ENCODE measurements at regions not wholly inside any gene's neighbourhood (a gene's known extent, or its start where the extent isn't known, plus 50 kb on each side); places are given as distances from the start of the nearest gene placed in this dataset.

GRCh38 chr2:189268763-189269162 lies 89.2 kb upstream of the COL5A2 start:
- no peak for DNase-seq

DNA sequence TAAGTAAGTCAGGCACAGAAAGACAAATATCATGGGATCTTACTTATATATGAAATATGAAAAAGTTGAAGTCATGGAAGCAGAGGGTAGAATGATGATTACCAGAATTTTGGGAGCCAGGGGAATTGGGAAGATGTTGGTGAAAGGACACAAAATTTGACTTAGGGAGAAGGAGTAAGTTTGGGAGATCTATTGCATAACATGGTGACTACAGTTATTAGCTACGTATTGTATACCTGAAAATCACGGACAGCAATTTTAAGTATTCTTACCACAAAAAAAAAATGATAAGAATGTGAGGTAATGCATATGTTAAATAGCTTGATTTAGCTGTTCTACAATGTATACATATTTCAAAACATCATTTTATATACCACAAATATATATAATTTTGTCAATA lies 94.2 kb upstream of the COL5A2 start:
- DNase-seq = no peak

DNA sequence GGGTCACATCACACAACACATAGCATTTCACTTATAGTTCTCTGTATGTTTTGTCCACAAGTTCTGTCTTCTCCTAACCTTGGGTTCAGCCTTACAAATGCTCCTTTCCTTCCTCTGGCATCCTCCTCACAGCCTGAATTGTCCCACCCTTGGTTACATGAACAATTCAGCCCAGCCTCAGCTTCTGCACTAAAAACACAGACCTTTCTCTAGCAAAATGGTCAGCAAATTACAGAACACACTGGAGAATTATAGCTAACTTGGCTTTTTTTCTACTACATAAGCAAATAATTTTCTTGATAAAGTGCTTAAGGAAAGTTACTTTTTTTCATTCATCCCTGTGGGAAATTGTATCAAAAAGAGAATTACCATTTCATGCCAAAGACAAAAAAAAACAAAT lies 94.8 kb upstream of the COL5A2 start:
- DNase-seq = no peak

GRCh38 chr2:189276277-189276676 lies 96.7 kb upstream of the COL5A2 start:
- DNase-seq = no peak

GRCh38 chr2:189281201-189281600 lies 101.6 kb upstream of the COL5A2 start:
- no peak for DNase-seq

GRCh38 chr2:189285349-189285748 lies 105.8 kb upstream of the COL5A2 start:
- DNase-seq = no peak

DNA sequence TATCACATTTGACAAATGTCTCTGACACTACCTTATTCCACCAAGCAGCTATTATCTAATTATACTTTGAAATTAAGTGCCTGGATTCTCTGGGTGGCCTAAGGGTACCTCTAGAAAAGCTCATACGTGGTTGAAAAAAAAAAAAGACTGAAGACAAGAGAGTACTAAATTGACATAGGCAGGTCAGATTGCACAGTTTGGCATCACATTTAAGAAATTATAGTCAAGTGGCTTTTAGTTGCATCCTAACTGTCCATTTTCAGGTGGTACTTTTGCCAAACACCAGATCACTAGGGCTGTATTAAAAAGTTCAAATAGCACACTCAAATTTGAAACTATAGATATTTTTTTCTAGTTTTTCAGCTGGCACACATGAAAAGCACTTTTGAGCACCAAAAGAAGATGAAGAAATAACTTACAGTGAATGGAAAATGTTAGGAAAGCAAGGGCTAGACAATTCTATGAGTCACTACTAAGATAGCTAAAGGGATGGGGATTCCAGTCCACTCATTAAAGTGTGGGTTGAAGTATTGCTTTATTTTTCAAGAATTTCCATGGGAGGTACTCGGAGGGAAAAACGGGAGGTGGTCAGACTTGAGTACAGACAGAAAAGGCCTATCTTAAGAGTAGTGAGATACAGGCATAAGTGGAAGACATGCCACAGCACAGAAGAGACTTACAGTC lies 106.5 kb upstream of the COL5A2 start:
- DNase-seq = no peak

GRCh38 chr2:189287363-189287762 lies 107.8 kb upstream of the COL5A2 start:
- DNase-seq = no peak

- peak; percentile 55 for DNase-seq
Measured at GRCh38 chr2:189287982-189288521, 108.5 kb upstream of the COL5A2 start.

GRCh38 chr2:189291460-189291859 lies 111.9 kb upstream of the COL5A2 start:
- DNase-seq = peak; percentile 16

- no peak for DNase-seq
Measured at GRCh38 chr2:189293164-189293563, 113.6 kb upstream of the COL5A2 start.

GRCh38 chr2:189297446-189297845 lies 117.9 kb upstream of the COL5A2 start:
- no peak for DNase-seq

- DNase-seq = no peak
Measured at GRCh38 chr2:189298038-189298437, 118.5 kb upstream of the COL5A2 start.

- DNase-seq = no peak
Measured at GRCh38 chr2:189298481-189298880, 118.9 kb upstream of the COL5A2 start.

GRCh38 chr2:189299974-189300373 lies 120.4 kb upstream of the COL5A2 start:
- DNase-seq = no peak

DNA sequence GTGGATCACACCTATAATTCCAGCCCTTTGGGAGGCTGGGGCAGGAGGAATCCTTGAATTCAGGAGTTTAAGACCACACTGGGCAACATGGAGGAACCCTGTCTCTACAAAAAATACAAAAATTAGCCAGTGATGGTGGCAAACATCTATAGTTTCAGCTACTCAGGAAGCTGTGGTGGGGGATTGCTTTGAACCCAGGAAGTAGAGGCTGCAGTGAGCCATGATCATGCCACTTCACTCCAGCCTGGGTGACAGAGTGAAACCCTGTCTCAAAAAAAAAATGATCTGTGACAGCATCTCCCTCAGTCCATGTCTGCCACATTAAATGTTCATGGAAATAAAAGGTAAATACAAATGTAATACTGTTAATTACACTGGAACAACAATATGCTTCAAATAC lies 121.4 kb upstream of the COL5A2 start:
- peak; percentile 33 for DNase-seq

GRCh38 chr2:189302274-189302948 lies 122.8 kb upstream of the COL5A2 start:
- no peak for DNase-seq

DNA sequence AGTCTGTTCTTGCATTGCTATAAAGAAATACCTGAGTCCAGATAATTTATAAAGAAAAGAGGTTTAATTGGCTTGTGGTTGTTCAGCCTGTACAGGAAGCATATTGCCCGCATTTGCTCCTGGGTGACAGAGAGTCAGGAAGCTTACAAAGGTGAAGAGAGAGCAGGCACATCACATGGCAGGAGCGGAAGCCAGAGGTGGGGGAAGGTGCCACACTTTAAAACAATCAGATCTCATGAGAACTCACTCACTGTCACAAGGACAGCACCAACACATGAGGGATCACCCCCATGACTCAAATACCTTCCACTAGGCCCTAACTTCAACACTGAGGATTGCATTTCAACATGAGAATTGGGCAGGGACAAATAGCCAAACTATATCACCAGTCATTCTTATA lies 124.8 kb upstream of the COL5A2 start:
- peak; percentile 20 for DNase-seq

GRCh38 chr2:189305291-189305943 lies 125.9 kb upstream of the COL5A2 start:
- DNase-seq = no peak

DNA sequence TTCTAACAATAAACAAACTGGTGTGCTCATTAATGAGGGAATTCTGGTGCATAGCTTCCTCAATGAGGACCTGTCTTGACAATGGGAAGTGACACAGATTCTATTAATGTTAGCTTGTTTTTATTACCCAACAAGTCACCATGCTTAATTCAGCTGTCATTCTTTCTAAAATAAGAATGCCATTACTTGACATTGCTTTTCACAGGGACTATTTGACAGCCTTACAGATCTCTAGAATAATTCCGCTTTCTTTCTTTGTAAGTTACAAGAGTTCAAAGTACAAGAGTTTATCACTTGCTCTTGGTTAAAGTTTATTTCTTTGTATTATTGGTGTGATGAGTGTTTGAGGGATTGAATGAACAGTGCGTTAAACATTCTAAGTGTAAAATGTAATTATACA lies 127.0 kb upstream of the COL5A2 start:
- DNase-seq = no peak

DNA sequence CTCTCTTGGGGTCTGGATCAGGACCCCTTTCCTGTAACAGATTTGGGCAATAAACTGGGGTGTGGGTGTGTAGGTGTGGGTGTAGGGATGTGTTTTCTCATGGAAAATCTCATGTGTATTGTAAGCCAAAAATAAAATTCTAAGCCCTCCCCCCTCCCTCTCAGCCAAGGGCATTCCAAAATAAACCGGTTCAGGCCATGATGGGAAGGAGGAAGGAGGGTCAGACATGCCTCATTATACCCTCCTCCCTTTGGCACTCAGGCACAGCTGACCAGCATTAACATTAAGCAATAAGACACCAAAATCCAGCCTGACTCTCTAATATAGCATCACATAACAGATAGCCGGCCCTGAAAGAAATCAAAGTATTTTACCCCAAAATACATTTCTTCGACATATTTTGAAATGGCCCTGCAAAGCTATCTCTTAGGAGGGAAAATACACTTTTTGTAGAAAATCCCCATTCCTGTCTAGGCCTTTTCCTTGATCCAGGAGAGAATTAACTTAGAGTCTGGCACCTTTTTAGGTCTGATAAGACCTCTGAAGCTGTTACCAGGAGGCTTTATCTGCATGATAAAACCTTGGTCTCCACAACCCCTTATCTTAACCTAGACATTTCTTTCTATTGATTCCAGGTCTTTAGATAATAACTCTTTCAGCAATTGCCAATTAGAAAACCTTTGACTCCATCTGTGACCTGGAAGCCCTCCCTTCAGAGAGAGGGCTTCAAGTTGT lies 128.7 kb upstream of the COL5A2 start:
- no peak for DNase-seq

- DNase-seq = no peak
Measured at GRCh38 chr2:189309331-189309730, 129.8 kb upstream of the COL5A2 start.

DNA sequence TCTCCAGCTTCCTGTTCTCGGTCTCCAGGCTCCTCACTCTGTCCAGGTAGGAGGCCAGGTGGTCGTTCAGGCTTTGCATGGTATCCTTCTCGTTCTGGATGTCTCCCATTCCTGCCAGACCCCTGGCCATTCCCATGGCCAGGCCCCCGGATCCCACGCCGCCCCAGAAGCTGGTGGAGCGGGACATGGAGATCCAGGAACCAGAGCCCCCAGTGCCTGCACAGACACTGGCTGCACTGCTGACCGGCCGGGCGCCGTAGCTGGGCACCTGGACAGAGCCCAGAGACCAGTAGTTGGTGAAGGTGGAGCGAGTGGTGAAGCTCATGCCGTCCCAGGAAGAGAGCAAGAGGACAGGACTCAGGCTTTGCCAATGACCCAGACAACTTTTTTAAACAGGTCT lies 129.1 kb upstream of the WDR75 start:
- no peak for DNase-seq

Measured in activated CD4-positive, alpha-beta T cell treated with anti-CD3 and anti-CD28 coated beads, Interleukin-2, amount 50 U/mL, for 16 hours (primary cell).